ENCODE measurements at regions not wholly inside any gene's neighbourhood (a gene's known extent, or its start where the extent isn't known, plus 50 kb on each side); places are given as distances from the start of the nearest gene placed in this dataset.

GRCh38 chr2:167681234-167682015 lies 566.0 kb downstream of the STK39 start:
- TF ChIP-seq CTCF (optimal IDR thresholded peaks at IDR 0.05 in 1 of 3, IDR thresholded peaks at IDR 0.05 in 1 of 3, conservative IDR thresholded peaks at IDR 0.05 in 1 of 3; ENCODE audit: extremely low read depth in 1 of 3, insufficient read depth in 2 of 3, low read length in 3 of 3) (no peak), EZH2 (IDR thresholded peaks at IDR 0.05; ENCODE audit: low read length) (no peak)

Data from keratinocyte (primary cell).